Neural cell (in vitro differentiated cells): ENCODE measurements at regions not wholly inside any gene's neighbourhood (a gene's known extent, or its start where the extent isn't known, plus 50 kb on each side); places are given as distances from the start of the nearest gene placed in this dataset.

Experiments
- H2AFZ ChIP-seq: fragments of 200-600, 300-800 bp; sonication (generic), shearing (Covaris generic); 2 replicates; pipeline ENCODE4 v1.6.0; 2014; ENCODE audit warnings: low read depth, mild to moderate bottlenecking, antibody characterized with exemption, low read length, moderate library complexity
- H3F3A ChIP-seq: fragments of 200-600 bp; shearing (Covaris generic); 2 replicates; pipeline ENCODE4 v1.6.1; 2016; ENCODE audit warnings: mild to moderate bottlenecking, moderate library complexity, mixed read lengths, antibody characterized with exemption, low read length; ENCODE audit not compliant: insufficient read depth, poor library complexity, severe bottlenecking
- H3K27ac ChIP-seq: fragments of 200-600, 300-800 bp; sonication (generic), shearing (Covaris generic); 2 replicates; pipeline ENCODE4 v1.5.1; 2014; ENCODE audit warnings: mild to moderate bottlenecking, low read length, moderate library complexity
- H3K27me3 ChIP-seq: fragments of 300-800, 200-600 bp; sonication (generic), shearing (Covaris generic); 2 replicates; pipeline ENCODE4 v1.6.0; 2014; ENCODE audit warnings: mild to moderate bottlenecking, low read depth, low read length, moderate library complexity; ENCODE audit not compliant: insufficient read depth
- H3K36me3 ChIP-seq: fragments of 300-800, 200-600 bp; sonication (generic), shearing (Covaris generic); 2 replicates; pipeline ENCODE4 v1.5.1; 2014; ENCODE audit warnings: mild to moderate bottlenecking, antibody characterized with exemption, low read length, moderate library complexity; ENCODE audit not compliant: insufficient read depth
- H3K4me2 ChIP-seq: fragments of 300-800, 200-600 bp; sonication (generic), shearing (Covaris generic); 2 replicates; pipeline ENCODE4 v1.6.0; 2014; ENCODE audit warnings: mild to moderate bottlenecking, low read length
- H3K4me3 ChIP-seq: fragments of 300-800, 200-600 bp; sonication (generic), shearing (Covaris generic); 2 replicates; pipeline ENCODE4 v1.5.1; 2014; ENCODE audit warnings: mild to moderate bottlenecking, low read length, moderate library complexity
- H3K79me2 ChIP-seq: fragments of 200-600 bp; shearing (Covaris generic); replicated peaks from 2 replicates; pipeline ENCODE4 v1.6.0; 2014; ENCODE audit warnings: mild to moderate bottlenecking, low read length, moderate library complexity; ENCODE audit not compliant: insufficient read depth
- H3K9ac ChIP-seq: fragments of 300-800, 200-600 bp; sonication (generic), shearing (Covaris generic); 2 replicates; pipeline ENCODE4 v1.6.1; 2016; ENCODE audit warnings: mild to moderate bottlenecking, low read length, mixed read lengths
- H3K9me2 ChIP-seq: fragments of 200-600 bp; shearing (Covaris generic); 2 replicates; pipeline ENCODE4 v1.6.1; 2016; ENCODE audit warnings: mild to moderate bottlenecking, low read length, mixed read lengths; ENCODE audit not compliant: insufficient read depth
- H3K9me3 ChIP-seq: fragments of 200-600, 300-800 bp; sonication (generic), shearing (Covaris generic); 2 replicates; pipeline ENCODE4 v1.6.1; 2016; ENCODE audit warnings: mild to moderate bottlenecking, mixed run types, low read length, moderate library complexity, mixed read lengths
- H4K20me1 ChIP-seq: fragments of 200-600 bp; shearing (Covaris generic); 2 replicates; pipeline ENCODE4 v1.6.1; 2016; ENCODE audit warnings: mild to moderate bottlenecking, mixed run types; ENCODE audit not compliant: insufficient read depth
- CTCF ChIP-seq: fragments of 450-650 bp; IDR thresholded peaks from 2 replicates; pipeline ENCODE4 v1.5.1; 2014; ENCODE audit warnings: antibody characterized with exemption, mild to moderate bottlenecking, moderate library complexity; ENCODE audit not compliant: poor library complexity, severe bottlenecking
- EP300 ChIP-seq: fragments of 450-650 bp; conservative IDR thresholded peaks from 2 replicates; pipeline ENCODE4 v1.6.1; 2014; ENCODE audit warnings: antibody characterized with exemption, mild to moderate bottlenecking, moderate library complexity; ENCODE audit not compliant: poor library complexity, severe bottlenecking
- EZH2 ChIP-seq: fragments of 200-600, 300-800 bp; shearing (Covaris generic), sonication (generic); IDR thresholded peaks from 2 replicates; pipeline ENCODE4 v1.6.1; 2014; ENCODE audit warnings: antibody characterized with exemption, low read length, borderline replicate concordance, mild to moderate bottlenecking; ENCODE audit not compliant: insufficient read depth, poor library complexity, severe bottlenecking
- MXI1 ChIP-seq: fragments of 450-650 bp; conservative IDR thresholded peaks from 2 replicates; pipeline ENCODE4 v1.6.1; 2014; ENCODE audit warnings: antibody characterized with exemption, mild to moderate bottlenecking; ENCODE audit not compliant: poor library complexity, severe bottlenecking
- POLR2AphosphoS5 ChIP-seq: IDR thresholded peaks from 2 replicates; pipeline ENCODE4 v1.6.1; 2012
- RAD21 ChIP-seq: fragments of 450-650 bp; conservative IDR thresholded peaks from 2 replicates; pipeline ENCODE4 v1.6.1; 2014; ENCODE audit warnings: antibody characterized with exemption, mild to moderate bottlenecking, moderate library complexity
- REST ChIP-seq: IDR thresholded peaks from 2 replicates; pipeline ENCODE4 v1.6.1; 2012; ENCODE audit warnings: borderline replicate concordance
- SMC3 ChIP-seq: fragments of 450-650 bp; conservative IDR thresholded peaks from 2 replicates; pipeline ENCODE4 v1.6.1; 2014; ENCODE audit warnings: antibody characterized with exemption, mild to moderate bottlenecking, moderate library complexity; ENCODE audit not compliant: poor library complexity
- TAF1 ChIP-seq: IDR thresholded peaks from 2 replicates; pipeline ENCODE4 v1.6.1; 2012; ENCODE audit warnings: low read depth

GRCh38 chr6:112691289-112691688, 344.2 kb downstream of the RFPL4B start:
- Histone ChIP-seq H3K9me3 (no peaks in the 10 kb centered on the region), H3K4me2 (no peak overlapping the region), H4K20me1 (no peaks in the 10 kb centered on the region), H3K9ac (no peak overlapping the region), H3K27me3 (no peaks in the 10 kb centered on the region), H3K4me3 (no peak overlapping the region), H3K36me3 (no peaks in the 10 kb centered on the region), H3K27ac (no peak overlapping the region), H3F3A (no peaks in the 10 kb centered on the region), H3K9me2 (no peaks in the 10 kb centered on the region), H2AFZ (no peak overlapping the region), H3K79me2 (no peaks in the 10 kb centered on the region)
- no peak for TF ChIP-seq RAD21
- no peak for TF ChIP-seq POLR2AphosphoS5
- no peak for TF ChIP-seq CTCF
- TF ChIP-seq EP300: no peak
- no peak for TF ChIP-seq TAF1
- no peak for TF ChIP-seq REST
- no peak for TF ChIP-seq SMC3
- TF ChIP-seq EZH2: no peak
- TF ChIP-seq MXI1: no peak

GRCh38 chr6:112695001-112695400, 347.9 kb downstream of the RFPL4B start:
- H3K4me2 ChIP-seq: no peak overlapping the region
- no peaks in the 10 kb centered on the region for H3K36me3 ChIP-seq
- H3K27me3 ChIP-seq: no peaks in the 10 kb centered on the region
- no peaks in the 10 kb centered on the region for H3F3A ChIP-seq
- TF ChIP-seq SMC3: no peak
- TF ChIP-seq RAD21: no peak
- no peak for TF ChIP-seq EZH2
- TF ChIP-seq EP300: no peak
- no peak for TF ChIP-seq TAF1
- TF ChIP-seq POLR2AphosphoS5: no peak
- no peak for TF ChIP-seq CTCF
- no peak for TF ChIP-seq MXI1
- no peak for TF ChIP-seq REST
- H3K4me3 ChIP-seq: no peak overlapping the region
- H3K9me3 ChIP-seq: no peaks in the 10 kb centered on the region
- H3K9ac ChIP-seq: no peak overlapping the region
- no peaks in the 10 kb centered on the region for H3K79me2 ChIP-seq
- no peaks in the 10 kb centered on the region for H4K20me1 ChIP-seq
- no peak overlapping the region for H3K27ac ChIP-seq
- no peak overlapping the region for H2AFZ ChIP-seq
- H3K9me2 ChIP-seq: no peaks in the 10 kb centered on the region
